SK-N-SH (cell line): ENCODE measurements at regions not wholly inside any gene's neighbourhood (a gene's known extent, or its start where the extent isn't known, plus 50 kb on each side); places are given as distances from the start of the nearest gene placed in this dataset.

Experiments
- EZH2phosphoT487 ChIP-seq: fragments of 200-600 bp; sonication (generic); IDR thresholded peaks from 2 replicates; pipeline ENCODE4 v1.6.1; 2017; ENCODE audit warnings: low read depth, mixed run types, mild to moderate bottlenecking, antibody characterized with exemption, moderate library complexity, borderline replicate concordance
- POLR2AphosphoS5 ChIP-seq: IDR thresholded peaks from 2 replicates; pipeline ENCODE4 v1.6.1; 2012; ENCODE audit warnings: low read depth, low read length
- RAD21 ChIP-seq: IDR thresholded peaks from 2 replicates; pipeline ENCODE4 v1.6.1; 2012; ENCODE audit warnings: mild to moderate bottlenecking, low read length
- RCOR1 ChIP-seq: fragments of 150-350 bp; IDR thresholded peaks from 2 replicates; pipeline ENCODE4 v1.6.1; 2017; ENCODE audit warnings: antibody characterized with exemption, low read length
- RFX5 ChIP-seq: IDR thresholded peaks from 2 replicates; pipeline ENCODE4 v1.6.1; 2012; ENCODE audit warnings: mild to moderate bottlenecking, improper control_type of control experiment, low read length
- SMC3 ChIP-seq: IDR thresholded peaks from 2 replicates; pipeline ENCODE4 v1.6.1; 2012; ENCODE audit warnings: low read depth, low read length, improper control_type of control experiment
- TEAD4 ChIP-seq: IDR thresholded peaks from 2 replicates; pipeline ENCODE4 v1.4.0; 2012; ENCODE audit warnings: mild to moderate bottlenecking, borderline replicate concordance; ENCODE audit not compliant: insufficient read depth
- YY1 ChIP-seq: IDR thresholded peaks from 2 replicates; pipeline ENCODE4 v1.4.0; 2012; ENCODE audit warnings: low read depth, mild to moderate bottlenecking
- TF ChIP-seq, protein P1 (sequence below): fragments of 200-600 bp; sonication (generic); IDR thresholded peaks from 2 replicates; pipeline ENCODE4 v1.6.1; 2017; ENCODE audit warnings: antibody characterized with exemption, mild to moderate bottlenecking, moderate library complexity

- TF ChIP-seq, protein P1, sequence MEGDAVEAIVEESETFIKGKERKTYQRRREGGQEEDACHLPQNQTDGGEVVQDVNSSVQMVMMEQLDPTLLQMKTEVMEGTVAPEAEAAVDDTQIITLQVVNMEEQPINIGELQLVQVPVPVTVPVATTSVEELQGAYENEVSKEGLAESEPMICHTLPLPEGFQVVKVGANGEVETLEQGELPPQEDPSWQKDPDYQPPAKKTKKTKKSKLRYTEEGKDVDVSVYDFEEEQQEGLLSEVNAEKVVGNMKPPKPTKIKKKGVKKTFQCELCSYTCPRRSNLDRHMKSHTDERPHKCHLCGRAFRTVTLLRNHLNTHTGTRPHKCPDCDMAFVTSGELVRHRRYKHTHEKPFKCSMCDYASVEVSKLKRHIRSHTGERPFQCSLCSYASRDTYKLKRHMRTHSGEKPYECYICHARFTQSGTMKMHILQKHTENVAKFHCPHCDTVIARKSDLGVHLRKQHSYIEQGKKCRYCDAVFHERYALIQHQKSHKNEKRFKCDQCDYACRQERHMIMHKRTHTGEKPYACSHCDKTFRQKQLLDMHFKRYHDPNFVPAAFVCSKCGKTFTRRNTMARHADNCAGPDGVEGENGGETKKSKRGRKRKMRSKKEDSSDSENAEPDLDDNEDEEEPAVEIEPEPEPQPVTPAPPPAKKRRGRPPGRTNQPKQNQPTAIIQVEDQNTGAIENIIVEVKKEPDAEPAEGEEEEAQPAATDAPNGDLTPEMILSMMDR, result no peak
- TF ChIP-seq RFX5 (no peak), POLR2AphosphoS5 (no peak), RCOR1 (no peak), EZH2phosphoT487 (no peak), SMC3 (no peak), RAD21 (no peak), YY1 (no peak), TEAD4 (no peak)
Measured at GRCh38 chr3:154614078-154614477, 184.1 kb upstream of the GPR149 start.
